ENCODE measurements at regions not wholly inside any gene's neighbourhood (a gene's known extent, or its start where the extent isn't known, plus 50 kb on each side); places are given as distances from the start of the nearest gene placed in this dataset.

DNA sequence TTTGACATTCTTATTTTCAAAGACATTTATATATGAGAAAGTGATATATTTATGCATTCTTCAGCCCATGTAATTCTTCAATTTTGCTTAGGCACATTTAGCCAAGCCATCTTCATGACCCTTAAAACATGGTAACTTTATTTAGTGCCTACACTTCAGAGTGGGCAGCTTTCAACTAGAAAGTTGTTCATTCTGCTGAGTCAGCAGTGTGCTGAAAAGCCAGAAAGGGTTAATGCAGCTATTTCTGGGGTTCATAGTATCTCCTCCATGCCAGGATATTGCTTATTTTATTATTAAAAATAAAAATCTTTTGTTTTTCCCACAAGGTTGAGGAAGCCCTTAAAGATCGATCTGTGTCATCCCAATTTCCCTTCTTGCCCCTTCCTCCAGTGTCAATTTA lies 79.2 kb downstream of the EDN1 start:
- Histone ChIP-seq H3K36me3 (ENCODE audit: insufficient read depth, low read length, poor library complexity, severe bottlenecking) (no peaks in the 10 kb centered on the region), H3K4me3 (ENCODE audit: low read depth, low read length, poor library complexity, severe bottlenecking) (no peak overlapping the region), H3K27ac (ENCODE audit: low read depth, low read length, poor library complexity, severe bottlenecking) (no peak overlapping the region), H3K9me3 (ENCODE audit: low read depth, low read length, poor library complexity, severe bottlenecking) (no peaks in the 10 kb centered on the region), H3K4me1 (ENCODE audit: insufficient read depth, low read length, poor library complexity, severe bottlenecking) (no peaks in the 10 kb centered on the region), H3K27me3 (replicated peaks; ENCODE audit: insufficient read depth, low read depth, low read length, poor library complexity) (peaks cover 25% of the 10 kb centered on the region)
- CTCF ChIA-PET = no interaction called here
- no peak for TF ChIP-seq EZH2 (IDR thresholded peaks at IDR 0.05; ENCODE audit: borderline replicate concordance, low read depth, low read length, poor library complexity, severe bottlenecking)
- TF ChIP-seq, protein P1, sequence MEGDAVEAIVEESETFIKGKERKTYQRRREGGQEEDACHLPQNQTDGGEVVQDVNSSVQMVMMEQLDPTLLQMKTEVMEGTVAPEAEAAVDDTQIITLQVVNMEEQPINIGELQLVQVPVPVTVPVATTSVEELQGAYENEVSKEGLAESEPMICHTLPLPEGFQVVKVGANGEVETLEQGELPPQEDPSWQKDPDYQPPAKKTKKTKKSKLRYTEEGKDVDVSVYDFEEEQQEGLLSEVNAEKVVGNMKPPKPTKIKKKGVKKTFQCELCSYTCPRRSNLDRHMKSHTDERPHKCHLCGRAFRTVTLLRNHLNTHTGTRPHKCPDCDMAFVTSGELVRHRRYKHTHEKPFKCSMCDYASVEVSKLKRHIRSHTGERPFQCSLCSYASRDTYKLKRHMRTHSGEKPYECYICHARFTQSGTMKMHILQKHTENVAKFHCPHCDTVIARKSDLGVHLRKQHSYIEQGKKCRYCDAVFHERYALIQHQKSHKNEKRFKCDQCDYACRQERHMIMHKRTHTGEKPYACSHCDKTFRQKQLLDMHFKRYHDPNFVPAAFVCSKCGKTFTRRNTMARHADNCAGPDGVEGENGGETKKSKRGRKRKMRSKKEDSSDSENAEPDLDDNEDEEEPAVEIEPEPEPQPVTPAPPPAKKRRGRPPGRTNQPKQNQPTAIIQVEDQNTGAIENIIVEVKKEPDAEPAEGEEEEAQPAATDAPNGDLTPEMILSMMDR (conservative IDR thresholded peaks at IDR 0.05; ENCODE audit: low read depth, low read length) = no peak
- intact Hi-C loops (cut with micrococcal nuclease; ENCODE audit: unreplicated experiment) = no loop called here
- DNase-seq (ENCODE audit: low spot score) = no peak
- POLR2A ChIA-PET (ENCODE audit: low non-redundant PET) = interaction anchor here (0.5 kb wide), 1 partner anchor 15 kb away, joined by 4 read pairs; no protein-coding TSS in a partner anchor
- BruUV-seq (replicated peaks) = no TSS peak

DNA sequence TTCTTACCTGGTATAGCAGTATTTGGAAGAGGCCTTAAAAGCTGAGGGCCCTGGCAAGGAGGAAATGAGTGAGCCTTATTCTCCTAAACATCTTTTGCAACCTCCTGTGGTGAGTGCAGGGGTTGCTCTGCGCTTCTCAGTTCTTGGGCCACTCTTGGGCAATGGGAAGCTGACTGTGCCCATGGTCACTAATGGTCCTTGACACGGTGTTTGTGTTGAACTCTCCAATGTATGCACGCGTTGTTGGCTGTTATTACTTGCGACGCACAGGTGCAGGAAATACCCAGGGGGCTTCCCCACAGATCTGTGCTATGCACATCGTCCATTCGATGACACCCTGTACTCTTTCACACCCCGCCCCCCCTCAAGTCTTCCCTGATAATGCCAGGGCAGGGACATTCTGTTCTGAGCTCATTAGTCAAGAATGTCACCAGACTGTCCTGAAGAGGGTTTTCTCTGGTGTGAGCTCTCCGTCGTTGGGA lies 79.7 kb downstream of the EDN1 start:
- DNase-seq (ENCODE audit: low spot score) = no peak
- no TSS peak for BruUV-seq (replicated peaks)
- H3K27ac ChIP-seq (ENCODE audit: low read depth, low read length, poor library complexity, severe bottlenecking) = no peak overlapping the region
- peaks cover 27% of the 10 kb centered on the region for H3K27me3 ChIP-seq (replicated peaks; ENCODE audit: insufficient read depth, low read depth, low read length, poor library complexity)
- H3K4me3 ChIP-seq (ENCODE audit: low read depth, low read length, poor library complexity, severe bottlenecking) = no peak overlapping the region
- H3K4me1 ChIP-seq (ENCODE audit: insufficient read depth, low read length, poor library complexity, severe bottlenecking) = no peaks in the 10 kb centered on the region
- ChIA-PET CTCF (no interaction called here), POLR2A (ENCODE audit: low non-redundant PET) (interaction anchor here (0.5 kb wide), 1 partner anchor 14 kb away, joined by 4 read pairs; no protein-coding TSS in a partner anchor)
- TF ChIP-seq, protein P1 (conservative IDR thresholded peaks at IDR 0.05; ENCODE audit: low read depth, low read length) = no peak
- TF ChIP-seq EZH2 (IDR thresholded peaks at IDR 0.05; ENCODE audit: borderline replicate concordance, low read depth, low read length, poor library complexity, severe bottlenecking) = no peak
- H3K9me3 ChIP-seq (ENCODE audit: low read depth, low read length, poor library complexity, severe bottlenecking) = no peaks in the 10 kb centered on the region
- intact Hi-C loops (cut with micrococcal nuclease; ENCODE audit: unreplicated experiment) = no loop called here
- H3K36me3 ChIP-seq (ENCODE audit: insufficient read depth, low read length, poor library complexity, severe bottlenecking) = no peaks in the 10 kb centered on the region

DNA sequence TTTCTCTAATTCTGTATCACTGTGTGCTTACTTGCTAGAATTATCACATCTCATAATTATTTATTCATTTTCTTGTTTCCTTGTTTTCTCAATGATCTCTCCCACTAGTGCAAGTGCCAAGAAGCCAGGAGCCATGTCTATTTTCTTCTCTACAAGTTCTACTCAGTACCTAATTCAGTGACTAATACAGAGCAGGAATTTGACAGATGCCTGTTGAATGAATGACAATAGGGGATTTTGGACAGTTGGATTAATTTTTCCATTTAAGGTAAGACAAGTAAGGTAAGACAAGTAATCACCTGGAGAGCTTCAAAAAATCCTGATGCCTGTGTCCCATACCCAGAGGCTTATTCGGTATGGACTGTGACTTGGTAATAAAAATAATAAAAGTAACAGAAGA lies 81.0 kb downstream of the EDN1 start:
- no peak overlapping the region for H3K27ac ChIP-seq (ENCODE audit: low read depth, low read length, poor library complexity, severe bottlenecking)
- no peaks in the 10 kb centered on the region for H3K36me3 ChIP-seq (ENCODE audit: insufficient read depth, low read length, poor library complexity, severe bottlenecking)
- DNase-seq (ENCODE audit: low spot score) = no peak
- CTCF ChIA-PET = no interaction called here
- BruUV-seq (replicated peaks) = no TSS peak
- no peaks in the 10 kb centered on the region for H3K4me1 ChIP-seq (ENCODE audit: insufficient read depth, low read length, poor library complexity, severe bottlenecking)
- POLR2A ChIA-PET (ENCODE audit: low non-redundant PET) = no interaction called here
- TF ChIP-seq, protein P1 (conservative IDR thresholded peaks at IDR 0.05; ENCODE audit: low read depth, low read length) = no peak
- no peak for TF ChIP-seq EZH2 (IDR thresholded peaks at IDR 0.05; ENCODE audit: borderline replicate concordance, low read depth, low read length, poor library complexity, severe bottlenecking)
- H3K9me3 ChIP-seq (ENCODE audit: low read depth, low read length, poor library complexity, severe bottlenecking) = no peaks in the 10 kb centered on the region
- no peak overlapping the region for H3K4me3 ChIP-seq (ENCODE audit: low read depth, low read length, poor library complexity, severe bottlenecking)
- intact Hi-C loops (cut with micrococcal nuclease; ENCODE audit: unreplicated experiment) = no loop called here
- H3K27me3 ChIP-seq (replicated peaks; ENCODE audit: insufficient read depth, low read depth, low read length, poor library complexity) = peaks cover 36% of the 10 kb centered on the region
